HT-29 (cell line): ENCODE measurements at regions not wholly inside any gene's neighbourhood (a gene's known extent, or its start where the extent isn't known, plus 50 kb on each side); places are given as distances from the start of the nearest gene placed in this dataset.

ENCODE experiments used
- DNase-seq: peaks from one replicate; pipeline ENCODE4 v3.0.0-alpha.2; 2015; ENCODE audit warnings: low spot score

DNA sequence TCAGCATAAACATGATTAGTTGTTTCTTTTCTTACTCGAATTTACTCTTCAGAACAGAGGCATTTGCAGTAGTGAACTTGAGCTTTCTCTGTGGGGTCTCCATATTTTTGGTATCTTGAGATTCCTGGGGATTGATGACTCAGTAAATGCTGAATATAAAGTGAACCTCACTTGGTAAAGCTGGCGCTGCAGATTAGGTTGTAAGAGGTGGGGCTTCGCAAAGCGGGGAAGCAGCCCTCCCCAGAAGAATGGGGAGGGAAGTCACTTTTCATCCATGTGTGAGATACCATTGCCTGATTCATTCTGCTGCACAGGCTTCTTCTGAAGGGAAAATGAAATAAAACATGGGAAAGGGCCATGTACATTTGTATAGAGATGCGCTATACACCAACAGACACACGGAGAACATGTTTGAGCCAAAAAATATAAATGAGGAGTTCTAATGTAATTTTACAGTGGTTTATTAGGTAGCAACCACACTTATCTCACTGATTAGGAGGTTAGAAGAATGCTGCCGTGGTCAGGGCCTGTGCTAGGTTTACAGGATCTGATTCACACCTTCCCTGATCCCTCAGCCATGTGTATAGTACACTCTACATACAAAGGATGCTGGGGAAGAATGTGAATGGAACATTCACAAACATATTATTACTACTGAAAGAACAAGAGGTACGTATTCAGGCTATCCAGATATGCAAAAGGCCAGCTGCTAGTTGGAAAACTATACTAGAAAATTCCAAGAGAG is 63.5 kb downstream of the DNTTIP2 start:
- no peak for DNase-seq

DNA sequence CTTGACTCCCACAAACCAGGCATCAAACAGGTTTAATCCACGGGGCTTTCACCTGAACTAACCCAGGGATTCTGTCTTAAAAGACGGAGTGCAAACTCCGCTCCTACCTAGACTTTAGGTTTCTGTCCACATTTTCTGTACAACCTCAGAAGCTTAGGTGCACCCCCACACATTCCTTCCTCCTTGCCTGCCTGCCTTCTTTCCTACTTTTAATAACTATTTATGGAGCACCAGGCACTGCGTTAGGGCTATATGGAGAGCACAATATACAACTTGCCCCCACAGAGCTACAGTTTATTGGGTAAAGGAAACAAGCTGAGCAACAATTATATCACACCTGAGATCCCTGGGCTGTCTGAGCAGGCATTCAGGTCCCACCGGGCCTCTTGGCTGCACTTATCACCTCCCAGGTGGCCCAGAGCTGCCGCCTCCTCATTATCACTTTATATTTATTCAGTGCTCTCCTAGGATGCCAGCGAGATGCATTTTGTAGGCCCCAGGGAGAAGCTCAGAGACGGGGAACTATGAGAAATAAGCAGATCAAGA is 64.1 kb downstream of the DNTTIP2 start:
- no peak for DNase-seq

DNA sequence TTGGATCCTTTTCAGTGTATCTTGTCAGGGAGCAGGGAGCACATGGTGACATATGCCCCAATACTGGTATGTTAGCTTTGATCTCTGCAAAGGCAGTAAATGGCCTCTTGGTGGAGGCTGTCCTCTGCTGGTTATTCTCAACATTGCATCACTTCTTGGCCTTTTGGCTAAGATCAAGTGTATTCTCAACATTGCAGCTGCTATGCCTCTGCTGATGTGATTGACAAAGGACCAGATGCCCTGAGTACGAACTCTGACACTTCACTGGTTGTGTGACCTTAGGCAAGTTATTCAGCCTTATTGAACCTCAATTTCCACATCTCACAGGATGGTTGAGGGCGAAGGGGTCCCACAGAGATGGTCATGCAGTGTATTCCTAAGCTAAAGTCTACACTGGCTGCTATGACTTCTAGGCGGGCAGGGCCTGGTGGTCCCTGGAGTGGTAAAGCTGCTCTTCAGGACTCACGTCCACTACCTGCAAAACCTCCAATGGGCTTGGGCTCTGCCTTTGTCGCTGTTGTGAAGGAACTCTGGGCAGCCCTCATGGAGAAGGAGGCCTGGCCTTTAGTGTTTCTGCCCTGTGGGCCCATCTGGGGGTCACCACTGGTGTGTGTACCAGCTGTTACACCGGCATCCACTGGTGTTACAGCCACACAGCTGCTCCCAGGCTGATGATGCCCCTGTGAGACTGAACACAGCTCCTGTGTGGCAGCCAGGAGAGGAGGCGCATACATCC is 64.8 kb downstream of the DNTTIP2 start:
- DNase-seq = peak; percentile 92

DNA sequence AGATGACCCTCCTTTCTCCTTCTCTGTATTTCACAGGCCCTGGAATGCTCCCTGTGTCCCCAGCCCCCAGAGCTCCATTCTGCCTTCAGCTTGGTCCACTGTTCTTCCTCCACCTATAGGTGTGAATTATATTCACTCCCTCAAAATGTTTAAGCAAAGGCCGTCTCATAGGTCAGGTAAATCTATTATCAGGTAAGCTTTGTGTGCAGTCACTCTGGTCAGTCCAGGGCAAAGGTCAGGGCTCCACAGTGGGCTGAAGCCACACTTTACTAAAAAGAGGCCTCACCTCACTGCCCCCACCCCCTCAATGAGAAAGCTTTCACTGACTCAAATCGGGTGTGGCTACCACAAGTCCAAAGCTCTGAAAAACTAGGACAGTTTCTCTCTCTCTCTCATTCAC is 65.9 kb downstream of the DNTTIP2 start:
- peak; percentile 21 for DNase-seq

DNA sequence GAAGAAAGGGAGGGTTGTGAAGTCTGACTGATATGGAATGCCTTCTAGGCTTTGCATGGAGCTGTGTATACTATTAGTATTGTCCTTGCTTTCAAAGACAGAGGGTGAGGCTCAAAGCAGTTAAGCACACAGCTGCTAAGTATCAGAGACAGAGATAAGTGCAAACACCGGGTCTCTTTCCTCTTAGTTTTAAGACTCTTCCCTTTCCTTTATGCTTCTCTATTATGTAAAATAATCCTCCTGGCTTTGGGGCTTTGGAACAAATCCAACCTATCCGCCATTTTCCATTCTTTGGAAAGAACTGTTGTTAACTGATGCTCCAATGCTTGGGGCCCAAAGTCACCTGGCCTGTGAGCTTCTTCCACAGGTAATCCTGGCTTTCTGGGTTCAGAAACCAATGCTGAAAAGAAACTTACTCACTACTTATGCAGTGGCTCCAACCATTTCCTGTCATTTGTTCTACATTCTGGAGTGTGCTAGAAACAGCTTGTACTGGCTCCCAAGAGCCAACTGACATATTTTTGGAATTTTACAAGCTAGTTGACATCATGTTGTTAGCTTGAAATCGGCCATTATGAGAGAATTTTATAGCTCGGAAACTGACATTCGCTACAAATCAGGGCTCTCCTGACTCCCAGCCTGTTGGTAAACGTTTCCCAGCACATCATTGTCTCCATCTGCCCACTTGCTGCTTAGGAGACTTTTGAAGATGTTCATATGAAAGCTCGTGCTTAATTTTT is 67.5 kb downstream of the DNTTIP2 start:
- DNase-seq = no peak

DNA sequence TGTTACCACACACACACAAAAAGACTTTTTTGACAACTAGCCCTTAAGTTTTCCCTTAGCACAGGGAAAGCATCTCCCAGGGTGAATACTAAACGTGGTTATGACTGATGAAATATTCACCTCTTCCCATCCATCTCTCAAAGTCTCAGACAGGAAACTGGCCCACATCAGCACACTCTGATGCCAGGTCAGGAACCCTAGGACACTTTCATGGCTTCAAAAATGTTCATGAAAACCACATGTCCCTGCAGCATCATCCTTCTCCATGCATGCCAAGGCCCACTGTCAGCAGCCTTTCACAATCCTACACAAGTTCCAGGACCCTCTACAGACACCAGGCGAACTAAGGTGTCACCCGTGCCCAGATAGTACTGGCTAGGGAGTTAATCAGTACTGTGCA is 68.7 kb downstream of the DNTTIP2 start:
- DNase-seq = no peak

DNA sequence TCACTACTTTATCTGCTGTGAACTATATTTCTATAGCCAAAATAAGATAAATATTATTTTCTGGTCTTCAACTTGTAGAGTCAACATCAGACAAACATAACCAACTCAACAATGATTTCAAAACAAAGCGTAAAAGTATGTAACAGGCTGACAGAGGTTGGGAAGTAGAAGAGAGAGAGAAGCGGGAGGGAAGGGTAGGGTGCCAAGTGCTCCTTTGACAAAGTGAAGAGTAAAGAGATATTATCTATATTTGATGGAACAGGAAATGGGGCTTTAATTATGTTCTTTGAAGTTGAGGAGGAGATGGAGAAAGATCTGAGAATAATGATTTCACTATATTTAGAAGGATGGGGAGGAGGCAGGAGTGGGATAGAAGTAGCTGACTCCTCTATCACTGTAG is 70.1 kb downstream of the DNTTIP2 start:
- no peak for DNase-seq

DNA sequence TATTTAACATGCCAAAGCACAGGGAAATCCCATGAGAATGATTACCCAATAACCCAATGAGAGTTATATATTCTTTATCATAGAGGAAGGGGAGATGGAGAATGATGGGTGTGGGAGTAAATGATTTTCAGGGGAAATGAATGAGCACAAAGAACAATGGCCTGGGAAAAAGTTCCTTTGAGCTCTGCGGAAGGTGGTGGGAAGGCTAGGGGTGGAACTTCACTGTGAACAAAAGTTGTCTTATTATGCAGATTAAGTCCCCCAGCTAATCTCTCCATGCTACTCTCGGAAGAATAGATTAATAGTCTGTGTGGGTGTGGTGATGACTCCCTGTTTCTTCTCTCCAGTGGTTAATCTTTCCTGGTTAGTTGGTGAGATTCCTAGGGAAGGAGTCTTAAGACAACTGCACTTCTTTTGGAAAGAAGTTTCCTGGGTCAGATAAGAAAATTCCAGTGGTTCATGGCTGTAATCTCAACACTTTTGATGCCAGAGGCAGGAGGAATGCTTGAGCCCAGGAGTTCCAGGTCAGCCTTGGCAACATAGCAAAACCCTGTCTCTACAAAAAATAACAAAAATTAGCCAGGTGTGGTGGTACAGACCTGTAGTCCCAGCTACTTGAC is 71.6 kb downstream of the DNTTIP2 start:
- no peak for DNase-seq

DNA sequence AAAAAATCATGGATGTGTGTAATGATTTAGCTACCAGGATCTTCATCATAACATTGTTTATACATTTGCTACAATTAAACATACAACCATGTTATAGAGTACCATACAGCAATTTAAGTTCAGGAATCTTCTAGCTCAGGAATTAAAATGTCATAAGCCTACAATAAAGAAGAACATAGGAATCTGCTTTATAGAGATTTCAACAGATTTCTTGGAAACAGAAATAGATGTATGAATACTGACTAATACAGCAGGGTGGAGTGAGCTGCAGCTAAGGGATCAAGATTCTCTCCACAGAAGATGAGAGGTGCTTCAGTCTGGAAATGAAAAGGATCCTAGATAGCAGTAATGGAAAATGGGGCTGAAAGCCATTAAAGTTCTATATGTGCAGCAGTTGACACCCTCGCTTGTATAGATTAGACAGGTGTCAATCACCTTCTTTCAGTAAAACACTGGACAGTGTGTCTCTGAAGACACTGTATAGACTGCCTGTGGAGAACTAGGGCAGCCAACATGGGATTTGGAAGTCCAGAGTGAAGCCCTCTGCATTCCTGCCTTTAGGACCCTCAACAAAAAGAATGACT is 73.9 kb downstream of the DNTTIP2 start:
- DNase-seq = no peak

DNA sequence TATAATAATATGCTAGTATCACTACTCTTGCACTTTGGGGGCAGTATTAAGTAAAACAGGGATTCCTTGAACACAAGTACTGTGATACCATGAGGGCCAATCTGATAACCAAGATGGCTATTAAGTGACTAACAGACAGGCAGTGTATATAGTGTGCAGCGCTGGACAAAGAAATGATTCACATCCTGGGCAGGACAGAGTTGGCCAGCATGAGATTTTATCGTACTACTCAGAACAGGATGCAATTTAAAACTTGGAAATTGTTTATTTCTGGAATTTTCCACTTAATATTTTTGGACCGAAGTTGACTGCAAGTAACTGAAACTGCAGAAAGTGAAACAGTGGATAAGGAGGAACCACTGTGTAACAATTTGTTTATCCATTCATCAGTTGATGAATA is 74.6 kb downstream of the DNTTIP2 start:
- DNase-seq = peak; percentile 14

DNA sequence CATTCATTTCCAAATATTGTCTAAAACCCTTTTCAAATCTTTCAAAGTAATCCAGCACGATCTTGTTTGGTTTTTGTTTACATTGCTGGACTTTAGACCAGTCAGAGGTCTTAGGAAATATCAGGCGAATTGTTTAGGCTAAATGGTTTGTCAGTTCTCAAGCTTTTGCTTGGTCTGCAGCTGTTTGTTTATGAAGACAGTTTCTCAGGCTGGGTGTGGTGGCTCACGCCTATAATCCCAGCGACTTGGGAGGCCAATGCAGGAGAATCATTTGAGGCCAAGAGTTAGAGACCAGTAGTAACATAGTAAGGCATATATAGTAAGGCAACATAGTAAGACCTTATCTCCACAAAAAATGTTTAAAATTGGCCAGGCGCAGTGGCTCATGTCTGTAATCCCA is 77.5 kb downstream of the DNTTIP2 start:
- no peak for DNase-seq

DNA sequence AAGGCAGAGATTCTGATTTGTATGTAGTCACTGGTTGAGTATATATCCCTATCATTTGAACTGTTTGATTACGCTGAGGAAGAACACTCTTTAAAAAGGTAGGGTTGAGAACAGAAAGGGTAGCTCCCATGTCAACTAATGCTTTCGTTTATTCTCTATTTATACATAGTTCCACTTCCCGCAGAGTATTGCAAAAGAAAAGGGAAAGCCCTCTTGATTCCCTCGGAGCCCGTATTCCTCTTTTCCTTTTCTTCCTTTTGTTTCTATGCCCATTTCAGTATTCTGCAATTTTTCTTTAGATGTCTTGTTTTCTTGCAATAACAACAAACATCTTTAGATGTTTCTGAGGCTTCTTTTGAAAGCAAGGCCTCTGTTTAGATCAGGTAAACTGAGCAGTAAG is 78.2 kb downstream of the DNTTIP2 start:
- DNase-seq = no peak

DNA sequence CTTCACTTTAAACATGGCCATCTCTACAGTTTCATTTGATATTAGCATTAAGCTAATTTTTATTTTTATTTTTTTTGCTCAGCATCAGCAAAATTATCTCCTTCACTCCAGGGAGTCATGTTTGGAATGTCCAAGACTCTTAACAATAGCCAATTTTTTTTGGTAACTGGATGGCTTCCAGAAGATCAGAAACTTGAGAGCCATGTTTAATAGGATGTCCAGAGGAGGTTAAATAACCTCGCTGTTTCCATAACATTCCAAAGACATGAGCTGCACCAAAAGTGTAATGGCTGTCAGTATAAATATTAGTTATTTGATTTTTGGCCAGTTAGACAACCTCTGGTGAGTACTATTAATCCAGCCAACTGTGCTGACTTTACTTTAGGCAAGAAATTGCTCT is 80.7 kb downstream of the DNTTIP2 start:
- no peak for DNase-seq

DNA sequence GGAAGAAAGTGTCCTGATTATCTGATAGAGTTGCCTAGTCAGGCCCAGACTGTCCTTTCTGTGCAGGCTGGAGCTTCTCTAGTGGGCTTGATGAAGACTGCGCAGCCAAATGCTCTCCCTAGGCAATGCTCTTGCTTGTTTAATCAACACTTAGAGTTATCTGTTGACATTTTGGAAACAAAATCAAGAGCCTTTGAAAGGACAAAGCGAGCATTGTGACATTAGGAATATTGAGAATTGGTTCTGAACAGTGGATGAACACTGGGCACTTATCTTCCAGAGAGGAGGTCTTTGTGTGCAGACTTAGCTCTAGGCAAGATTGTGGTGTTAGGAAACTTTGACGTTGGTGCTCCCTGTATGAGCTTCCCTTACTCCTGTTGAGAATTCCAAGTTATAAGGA is 94.5 kb downstream of the DNTTIP2 start:
- DNase-seq = no peak

DNA sequence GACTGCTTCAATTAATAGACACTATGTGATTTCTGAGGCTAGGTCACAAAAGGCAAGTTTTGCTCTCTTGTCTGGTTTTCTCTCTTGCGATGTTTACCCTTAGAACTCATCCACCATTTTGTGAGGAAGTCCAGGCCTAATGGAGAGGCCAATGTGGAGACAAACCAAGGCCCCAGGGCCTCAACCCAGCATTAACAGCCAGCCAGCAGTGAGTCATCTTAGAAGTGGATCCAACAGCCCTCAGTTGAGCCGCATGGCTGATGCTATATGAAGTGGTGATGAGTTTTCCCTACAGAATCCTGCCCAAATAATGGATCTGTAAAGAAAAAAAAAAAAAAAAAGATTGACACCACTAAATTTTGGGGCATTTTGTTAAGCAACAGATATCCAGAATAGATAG is 95.1 kb downstream of the DNTTIP2 start:
- no peak for DNase-seq

DNA sequence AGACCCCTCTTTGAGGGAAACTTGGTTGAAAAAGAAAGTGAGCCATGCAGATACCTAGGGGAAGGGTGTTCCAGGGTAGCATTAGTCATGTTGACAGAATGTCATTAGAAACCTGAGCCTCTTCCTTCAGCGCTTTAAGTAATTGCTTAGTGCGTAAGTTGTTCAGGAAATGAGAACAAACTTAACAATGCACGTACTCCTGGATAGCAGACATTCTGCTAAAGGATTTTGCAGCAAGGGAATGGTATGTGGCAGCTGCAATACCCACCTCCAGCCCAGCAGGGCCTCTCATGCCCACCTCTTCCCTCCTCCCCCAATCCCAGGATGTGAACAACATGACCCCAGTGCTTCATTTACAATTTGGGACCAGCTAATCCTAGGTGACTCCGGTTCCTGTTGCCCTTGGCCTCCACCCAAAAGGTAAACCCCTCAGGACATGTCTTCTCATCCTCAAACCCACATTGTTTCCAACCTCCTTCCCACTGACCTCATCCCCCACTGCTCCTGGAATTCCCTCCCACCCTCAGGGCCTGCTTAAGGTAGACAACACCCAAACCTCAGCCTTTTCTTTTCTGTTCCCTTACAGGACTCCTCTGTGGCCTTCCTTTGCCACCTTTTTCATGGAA is 98.0 kb upstream of the BCAR3 start:
- no peak for DNase-seq

DNA sequence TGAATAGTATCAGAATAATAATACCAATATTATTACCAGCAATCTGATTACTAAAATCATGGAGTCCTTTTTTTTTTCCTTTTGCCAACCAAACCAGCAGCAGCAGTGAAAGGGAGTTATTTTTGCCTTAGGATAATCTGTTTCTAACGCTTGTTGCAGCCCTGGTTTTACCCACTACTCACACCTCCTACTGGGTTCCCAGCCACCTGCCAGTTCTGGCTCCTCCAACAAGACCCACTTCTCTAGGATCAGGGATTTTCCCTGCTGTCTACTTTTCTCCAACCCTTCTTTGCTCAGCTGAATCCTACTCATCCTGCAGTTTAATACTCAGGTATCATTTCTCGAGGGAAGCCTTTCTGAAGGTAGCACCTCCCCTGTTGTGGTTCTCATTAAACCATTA is 96.8 kb upstream of the BCAR3 start:
- DNase-seq = no peak

DNA sequence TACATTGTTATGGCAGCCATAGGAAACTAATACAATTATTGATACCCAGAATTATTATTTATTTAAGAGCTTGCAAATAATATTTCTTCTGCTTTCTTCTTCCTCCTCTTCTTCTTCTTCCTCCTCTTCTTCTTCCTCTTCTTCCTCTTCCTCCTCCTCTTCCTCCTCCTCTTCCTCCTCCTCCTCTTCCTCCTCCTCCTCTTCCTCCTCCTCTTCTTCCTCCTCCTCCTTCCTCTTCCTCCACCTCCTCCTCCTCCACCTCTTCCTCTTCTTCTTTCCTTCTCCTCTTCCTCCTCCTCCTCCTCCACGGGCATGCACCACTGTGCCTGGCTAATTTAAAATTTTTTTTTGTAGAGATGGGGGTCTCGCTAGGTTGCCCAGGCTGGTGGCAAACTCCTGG is 95.6 kb upstream of the BCAR3 start:
- DNase-seq = no peak

DNA sequence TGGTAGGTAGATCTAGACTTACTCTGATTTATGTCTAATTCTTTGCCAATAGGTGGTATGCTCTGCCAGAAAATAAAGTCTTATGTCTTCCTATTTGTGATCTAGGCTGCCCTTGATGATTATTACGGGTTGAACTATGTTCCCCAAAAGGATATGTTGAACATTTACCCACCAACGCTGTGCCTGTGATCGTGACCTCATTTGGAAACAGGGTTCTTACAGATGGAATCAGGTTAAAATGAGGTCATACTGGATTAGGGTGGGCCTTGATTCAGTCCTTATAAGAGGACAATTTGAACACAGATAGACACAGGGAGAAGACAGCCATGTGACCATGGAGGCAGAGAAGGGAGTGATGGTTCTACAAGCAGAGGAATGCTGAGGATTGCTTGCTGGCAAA is 95.1 kb upstream of the BCAR3 start:
- no peak for DNase-seq

DNA sequence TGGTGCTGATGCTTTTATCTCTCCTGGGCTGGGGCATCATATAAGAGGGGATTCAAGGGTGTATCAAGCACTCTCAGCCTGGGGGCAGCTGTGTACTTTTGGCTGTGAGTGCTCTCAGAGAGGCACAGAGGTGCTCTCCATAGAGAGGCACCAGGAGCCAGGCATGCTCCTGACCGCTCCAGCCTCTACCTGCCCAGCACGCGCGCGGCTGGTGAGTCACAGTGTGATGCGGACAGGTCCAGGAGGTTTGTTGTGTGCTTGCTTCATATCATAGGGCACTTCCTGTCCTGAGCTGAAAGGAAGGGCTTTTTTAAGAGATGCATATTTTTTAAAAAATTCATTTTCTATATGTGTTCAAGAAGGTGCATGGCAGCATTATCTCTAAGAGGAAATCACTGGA is 93.6 kb upstream of the BCAR3 start:
- peak; percentile 58 for DNase-seq

DNA sequence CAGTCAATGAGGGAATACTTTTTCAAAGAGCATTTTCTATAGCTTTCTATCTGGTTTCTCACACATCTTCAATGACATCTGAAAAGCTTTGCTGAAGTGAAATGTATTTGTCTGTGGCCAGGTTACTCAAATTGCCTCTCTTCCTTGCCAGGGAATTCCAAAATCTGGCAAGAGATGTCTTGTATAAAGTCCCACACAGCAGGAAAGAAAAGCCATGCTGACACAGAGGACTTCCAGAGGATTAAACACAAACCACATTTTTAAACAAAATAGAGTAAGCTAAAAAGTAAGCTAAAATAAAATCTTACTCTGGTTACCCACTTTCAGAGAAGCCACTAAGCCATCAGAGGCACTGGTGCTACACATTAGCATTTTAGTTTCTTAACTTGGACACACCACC is 93.1 kb upstream of the BCAR3 start:
- no peak for DNase-seq
